Cerebellar cortex (tissue), 1 donor: ENCODE measurements at regions not wholly inside any gene's neighbourhood (a gene's known extent, or its start where the extent isn't known, plus 50 kb on each side); places are given as distances from the start of the nearest gene placed in this dataset.

Source experiments
- DNase-seq: peaks from one replicate; pipeline ENCODE4 v3.0.0-alpha.2; 2015; ENCODE audit warnings: low spot score

DNA sequence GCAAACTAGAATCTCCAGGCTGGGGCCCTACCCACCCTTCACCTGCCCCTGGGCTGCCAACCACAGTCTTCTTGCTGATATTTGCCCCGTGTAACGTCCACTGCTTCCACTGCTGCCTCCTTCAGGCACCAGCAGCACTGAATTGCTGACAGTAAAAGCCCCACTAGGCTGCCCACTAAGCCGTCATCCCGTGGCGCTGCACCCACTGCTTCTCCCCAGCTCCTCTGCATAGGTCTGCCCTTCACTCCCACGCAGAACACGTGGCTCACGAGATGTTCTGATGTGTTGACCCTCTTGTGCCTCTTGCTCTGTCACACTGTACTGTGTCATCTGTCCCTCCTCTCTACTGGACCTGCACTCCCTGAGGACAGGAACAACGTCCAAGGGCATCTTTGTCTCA is 86.3 kb upstream of the HIVEP1 start:
- no peak for DNase-seq

- DNase-seq = no peak
These were observed 88.5 kb upstream of the HIVEP1 start for GRCh38 chr6:11923621-11924020.

GRCh38 chr6:11922901-11923300 is 89.2 kb upstream of the HIVEP1 start:
- no peak for DNase-seq

GRCh38 chr6:11921751-11922150 is 90.4 kb upstream of the HIVEP1 start:
- no peak for DNase-seq

- peak; percentile 16 for DNase-seq
These were observed 91.1 kb upstream of the HIVEP1 start for GRCh38 chr6:11921017-11921438.

GRCh38 chr6:11920566-11920965 is 91.5 kb upstream of the HIVEP1 start:
- DNase-seq = no peak

DNA sequence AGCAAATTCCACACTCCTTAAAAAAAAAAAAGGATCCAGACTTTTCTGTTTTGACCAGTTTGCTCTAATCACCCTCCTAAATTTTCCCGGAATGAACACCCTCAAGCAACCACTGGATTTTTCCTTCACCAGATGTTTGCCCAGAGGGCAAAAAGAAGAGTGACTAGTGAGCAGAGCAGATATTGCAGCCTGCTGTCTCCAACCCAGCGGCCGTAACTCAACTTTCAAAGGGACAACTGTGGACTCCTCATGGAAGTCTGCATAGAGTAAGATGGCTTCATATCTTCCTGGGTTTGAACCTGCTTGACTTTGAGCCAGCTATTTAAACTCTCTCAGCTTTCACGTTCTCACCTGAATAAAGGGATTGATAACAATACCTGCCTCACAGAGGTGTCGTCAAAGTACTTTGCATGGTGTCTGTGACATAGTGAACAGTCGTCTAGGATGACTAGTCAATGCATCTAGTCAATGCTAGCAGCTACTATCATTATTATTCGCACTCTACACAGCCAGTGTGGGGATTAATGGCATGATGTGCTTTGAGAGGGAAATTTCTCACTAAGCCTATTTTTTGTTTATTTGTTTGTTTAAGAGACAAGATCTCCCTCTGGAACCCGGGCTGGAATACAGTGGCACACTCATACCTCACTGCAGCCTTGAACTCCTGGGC is 92.2 kb upstream of the HIVEP1 start:
- DNase-seq = no peak

DNA sequence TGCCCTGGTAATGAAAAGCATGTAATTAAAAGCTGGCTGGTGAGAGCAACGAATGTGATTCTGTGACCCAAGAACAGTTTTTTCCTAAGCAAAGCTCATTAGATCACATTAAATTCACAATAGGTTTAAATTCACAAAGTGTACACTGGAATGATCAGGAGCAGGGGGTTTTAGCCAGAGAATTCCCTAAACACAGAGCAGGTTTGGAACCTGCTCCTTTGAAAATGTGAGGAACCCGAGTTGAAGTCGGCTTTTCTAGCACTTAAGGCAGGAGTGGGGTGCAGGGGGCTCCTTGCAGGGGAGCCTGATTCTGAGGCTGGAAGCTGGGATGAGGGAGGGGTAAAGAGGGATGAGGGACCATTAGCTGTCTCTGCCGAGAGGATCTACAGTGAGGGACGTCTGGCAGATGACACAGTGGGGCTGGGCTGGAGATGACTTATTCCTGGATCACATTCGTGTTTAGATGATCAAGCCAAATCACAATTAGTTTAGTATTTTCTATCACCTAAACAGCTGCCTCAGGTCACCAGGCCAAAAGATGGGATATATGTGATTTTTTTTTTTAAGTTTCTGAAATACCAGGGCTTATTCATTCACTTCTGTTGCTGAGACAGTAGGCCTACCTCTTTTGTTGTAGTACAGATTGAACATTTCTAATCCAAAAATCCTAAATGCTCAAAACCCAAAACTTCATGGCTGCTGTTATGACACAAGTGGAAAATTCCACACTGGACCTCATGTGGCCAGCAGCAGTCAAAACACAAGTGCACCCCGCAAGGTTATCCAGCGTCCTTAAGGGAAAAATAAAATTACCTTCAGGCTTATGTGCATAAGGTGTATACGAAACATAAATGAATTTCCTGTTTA is 93.1 kb upstream of the HIVEP1 start:
- DNase-seq = no peak

GRCh38 chr6:11917951-11918738 is 94.0 kb upstream of the HIVEP1 start:
- no peak for DNase-seq

GRCh38 chr6:11912420-11912819 is 99.7 kb upstream of the HIVEP1 start:
- DNase-seq = no peak

- DNase-seq = no peak
These were observed 100.6 kb upstream of the HIVEP1 start for GRCh38 chr6:11911538-11911937.

GRCh38 chr6:11909696-11910132 is 102.4 kb upstream of the HIVEP1 start:
- DNase-seq = no peak

- DNase-seq = no peak
These were observed 103.5 kb upstream of the HIVEP1 start for GRCh38 chr6:11908436-11909105.

- DNase-seq = no peak
These were observed 108.5 kb upstream of the HIVEP1 start for GRCh38 chr6:11903645-11904044.

- DNase-seq = no peak
These were observed 109.6 kb upstream of the HIVEP1 start for GRCh38 chr6:11902527-11902926.

DNA sequence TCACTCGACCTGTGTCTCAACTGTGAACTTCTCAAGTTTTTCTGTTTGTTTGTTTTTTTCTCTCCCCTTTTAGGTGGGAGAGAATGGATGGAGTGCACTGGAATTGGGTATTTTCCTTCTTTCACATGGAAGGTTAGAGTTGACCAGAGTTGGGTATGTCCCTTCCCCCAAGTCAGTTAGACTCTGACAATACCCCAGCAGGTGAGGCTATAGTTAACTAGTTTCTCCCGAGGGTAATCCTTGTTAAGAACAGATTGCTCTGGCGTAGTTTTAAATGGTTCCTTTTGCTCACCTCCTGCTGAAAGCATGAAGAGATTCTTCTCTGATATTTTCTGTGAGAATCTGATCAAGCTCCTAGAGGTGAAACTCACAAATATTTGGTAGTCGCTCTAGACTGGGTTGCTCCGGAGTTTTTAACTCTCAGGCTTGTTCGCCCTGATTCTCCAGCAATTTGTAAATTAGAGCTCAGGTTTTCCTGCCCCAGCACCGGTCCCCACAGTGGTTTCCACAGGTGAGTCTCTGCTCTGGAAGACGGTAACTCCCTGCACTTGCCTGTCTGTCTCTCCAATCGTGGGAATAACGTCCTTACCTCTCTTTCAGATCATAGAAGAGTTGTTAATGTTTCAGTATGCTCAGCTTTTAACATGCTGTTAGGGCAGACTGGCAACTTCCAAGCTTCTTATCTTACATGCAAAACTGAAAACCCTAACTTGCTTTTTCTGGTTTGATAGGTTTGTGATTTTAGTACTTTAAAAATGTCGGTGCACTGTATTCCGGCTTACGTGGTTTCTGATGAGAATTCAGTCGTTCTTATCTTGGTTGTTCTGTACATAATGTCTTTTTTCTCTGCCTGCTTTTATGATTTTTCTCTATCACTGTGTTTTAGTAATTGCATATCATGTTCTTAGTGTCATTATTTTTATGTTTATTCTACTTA is 111.2 kb upstream of the HIVEP1 start:
- DNase-seq = no peak

DNA sequence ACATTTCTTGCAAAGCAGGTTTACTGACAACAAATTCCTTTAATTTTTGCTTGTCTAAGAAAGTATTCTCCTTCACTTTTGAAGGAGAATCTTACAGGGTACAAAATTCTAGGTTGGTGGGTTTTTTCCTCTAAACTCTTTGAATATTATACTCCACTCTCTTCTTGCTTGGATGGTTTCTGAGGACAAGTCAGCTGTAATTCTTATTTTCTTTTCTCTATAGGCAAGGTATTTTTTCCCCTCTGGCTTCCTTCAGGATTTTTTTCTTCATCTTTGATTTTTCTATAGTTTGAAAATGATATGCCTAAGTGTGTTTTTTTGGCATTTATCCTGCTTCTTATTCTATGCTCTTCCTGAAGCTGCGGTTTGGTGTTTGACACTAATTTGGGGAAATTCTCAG is 112.5 kb upstream of the HIVEP1 start:
- no peak for DNase-seq

GRCh38 chr6:11894212-11894611 is 115.6 kb upstream of the ADTRP start:
- DNase-seq = no peak

GRCh38 chr6:11891547-11891946 is 112.9 kb upstream of the ADTRP start:
- DNase-seq = no peak

DNA sequence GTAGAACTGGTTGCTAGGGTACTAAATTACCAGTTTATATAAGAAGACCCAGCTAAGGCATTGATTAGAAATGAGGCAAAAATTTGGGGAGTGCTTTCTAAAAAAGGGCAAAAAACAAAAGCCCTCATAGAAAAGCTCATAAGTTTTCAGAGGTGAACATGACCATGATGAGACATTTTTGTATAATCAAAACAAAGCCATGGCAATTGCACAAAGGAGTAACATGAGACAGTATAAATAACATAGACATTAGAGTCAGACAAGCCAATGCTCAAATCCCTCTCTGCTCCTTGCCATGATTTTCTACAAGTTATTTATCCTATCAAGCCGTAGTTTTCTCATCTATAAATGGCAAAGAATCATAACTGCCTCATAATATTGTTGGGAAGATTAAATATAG is 112.2 kb upstream of the ADTRP start:
- DNase-seq = no peak

GRCh38 chr6:11890209-11890608 is 111.6 kb upstream of the ADTRP start:
- DNase-seq = no peak
